ENCODE measurements at regions not wholly inside any gene's neighbourhood (a gene's known extent, or its start where the extent isn't known, plus 50 kb on each side); places are given as distances from the start of the nearest gene placed in this dataset.

DNA sequence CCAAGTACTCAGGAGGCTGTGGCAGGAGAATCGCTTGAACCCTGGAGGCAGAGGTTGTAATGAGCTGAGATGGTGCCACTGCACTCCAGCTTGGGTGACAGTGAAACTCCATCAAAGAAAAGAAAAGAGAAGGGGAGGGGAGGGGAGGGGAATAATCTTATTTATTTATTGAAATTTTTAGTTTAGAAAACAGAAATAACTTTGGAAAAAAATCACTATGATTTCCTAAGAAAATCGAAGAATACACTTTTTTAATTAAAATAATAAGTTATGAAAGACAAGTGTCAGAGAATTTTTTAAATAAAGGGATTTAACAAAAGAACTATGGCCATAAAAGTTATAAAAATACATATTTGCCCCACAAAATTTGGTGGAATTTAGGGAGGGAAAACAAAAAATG, 836.9 kb upstream of the HS3ST1 start:
- DNase-seq: no peak

DNA sequence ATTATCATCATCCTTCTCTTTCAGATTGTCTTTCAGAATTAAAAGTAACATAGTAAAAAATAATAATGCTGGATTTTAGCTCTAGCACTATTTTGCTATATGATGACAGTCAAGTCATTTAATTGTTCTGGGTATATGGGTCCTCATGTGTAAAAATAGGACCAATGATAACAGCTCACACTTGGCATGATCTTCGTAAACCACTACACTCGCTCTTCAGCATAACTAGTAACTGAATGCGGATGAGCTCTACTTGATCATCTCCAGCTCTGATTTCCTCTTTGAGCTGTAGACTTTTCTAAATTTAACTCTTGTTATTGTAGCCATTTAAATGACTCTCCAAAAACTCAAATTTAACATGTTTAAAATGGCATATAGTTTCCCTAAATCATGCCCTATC, 831.8 kb upstream of the HS3ST1 start:
- DNase-seq: no peak

DNA sequence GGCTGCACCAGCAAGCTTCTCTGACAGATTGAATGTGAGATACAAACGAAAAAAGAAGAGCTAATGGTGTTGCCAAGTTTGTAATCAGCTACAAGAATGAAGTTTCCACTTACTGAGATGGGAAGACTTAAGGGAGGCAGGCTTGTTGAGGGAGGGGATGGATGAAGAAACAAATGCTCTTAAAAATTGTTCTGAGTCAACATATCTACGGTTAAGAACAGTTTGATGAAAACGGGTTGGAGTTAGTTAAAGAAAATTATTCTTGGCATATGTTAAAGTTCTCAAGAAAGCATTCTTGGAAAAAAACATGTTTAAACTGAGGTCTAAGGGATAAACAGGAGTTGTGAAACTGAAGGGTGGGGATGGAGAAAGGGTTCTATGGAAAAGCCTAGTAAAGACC, 816.3 kb upstream of the HS3ST1 start:
- no peak for DNase-seq

DNA sequence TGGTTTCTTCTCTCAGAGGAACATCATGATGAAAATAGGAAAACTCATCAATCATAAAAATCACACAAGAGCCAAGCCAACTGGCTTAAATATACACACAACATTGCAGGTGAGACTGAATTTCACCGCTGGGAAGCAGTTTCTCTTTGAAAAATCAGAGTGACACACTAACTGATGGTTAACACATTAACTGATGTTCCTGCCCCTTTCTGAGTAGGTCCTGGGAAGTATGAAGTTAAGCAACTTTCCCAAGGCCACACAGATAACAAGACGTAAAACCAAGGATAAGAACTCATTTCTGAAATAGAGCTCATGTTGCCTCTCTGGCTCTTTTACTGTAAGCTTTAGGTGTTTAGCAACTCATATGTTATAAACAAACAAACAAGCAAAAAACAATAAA, 813.7 kb upstream of the HS3ST1 start:
- DNase-seq: no peak

DNA sequence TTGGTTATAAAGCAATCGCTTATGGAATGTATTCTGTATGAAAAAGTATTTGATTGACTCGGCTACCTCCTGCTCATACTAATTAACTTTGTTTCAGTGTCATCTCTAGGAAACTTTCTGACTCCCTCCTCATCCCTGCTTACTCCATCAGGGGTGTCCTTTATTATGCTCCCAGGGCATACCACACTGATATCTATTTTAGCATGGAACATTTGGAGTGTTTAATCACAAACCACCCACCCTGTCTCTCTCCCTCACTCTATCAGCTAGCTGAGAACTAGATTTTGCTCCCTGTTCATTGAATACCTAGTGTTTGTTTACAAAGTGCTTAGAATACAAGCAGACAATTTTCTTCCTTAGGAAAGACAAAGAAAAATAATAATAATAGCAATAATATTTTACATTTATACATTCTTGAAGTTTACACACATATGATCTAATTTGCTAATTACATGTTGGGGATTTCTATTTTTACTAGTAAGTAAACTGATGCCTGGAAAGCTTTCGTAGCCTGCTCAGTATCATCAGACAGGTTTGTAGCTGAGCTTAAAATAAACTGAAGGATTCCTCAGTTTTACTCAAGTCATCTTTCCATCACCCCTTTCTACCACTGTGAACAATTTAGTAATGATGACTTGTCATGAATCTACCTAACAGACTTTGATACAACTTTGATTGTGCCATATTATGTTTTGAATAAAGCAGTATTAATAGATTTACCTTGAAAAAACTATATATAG, 811.4 kb upstream of the HS3ST1 start:
- DNase-seq: no peak

DNA sequence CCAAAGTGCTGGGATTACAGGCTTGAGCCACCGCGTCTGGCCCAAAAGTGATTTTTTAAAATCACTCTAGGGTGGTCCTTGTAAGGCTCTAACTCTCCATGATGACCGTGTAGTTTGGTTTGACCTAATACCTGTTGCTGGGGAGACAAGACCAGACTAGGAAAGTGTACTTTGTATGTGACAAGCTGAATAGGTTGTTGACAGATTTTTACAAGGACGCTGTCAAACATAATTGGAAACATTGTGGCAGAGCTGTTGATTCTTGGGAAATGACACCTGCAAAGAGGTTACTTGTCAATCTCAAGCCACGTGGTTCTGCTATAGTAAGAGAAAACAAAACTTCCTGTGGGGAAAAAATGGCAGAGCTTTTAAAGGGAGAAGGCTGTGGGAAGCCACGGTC, 802.4 kb upstream of the HS3ST1 start:
- no peak for DNase-seq

DNA sequence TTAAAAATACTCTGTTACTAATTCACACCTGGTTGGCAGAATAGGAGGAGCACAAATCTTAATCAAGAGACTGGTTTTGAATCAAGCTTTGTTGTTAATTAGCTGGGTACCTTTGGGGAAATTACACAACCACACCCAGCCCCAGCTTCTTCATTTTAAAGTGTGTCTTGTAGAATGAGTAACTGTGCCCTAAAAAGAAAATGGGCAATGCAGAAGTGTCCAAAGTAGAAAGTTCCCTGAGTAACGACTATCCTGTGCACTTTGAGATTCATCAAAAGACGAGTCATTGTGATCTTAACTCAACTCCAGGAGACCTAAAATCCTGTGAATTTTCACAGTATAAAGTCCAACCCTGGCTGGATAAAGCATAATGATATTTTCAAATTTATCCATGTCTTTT, 792.3 kb upstream of the HS3ST1 start:
- DNase-seq: no peak

DNA sequence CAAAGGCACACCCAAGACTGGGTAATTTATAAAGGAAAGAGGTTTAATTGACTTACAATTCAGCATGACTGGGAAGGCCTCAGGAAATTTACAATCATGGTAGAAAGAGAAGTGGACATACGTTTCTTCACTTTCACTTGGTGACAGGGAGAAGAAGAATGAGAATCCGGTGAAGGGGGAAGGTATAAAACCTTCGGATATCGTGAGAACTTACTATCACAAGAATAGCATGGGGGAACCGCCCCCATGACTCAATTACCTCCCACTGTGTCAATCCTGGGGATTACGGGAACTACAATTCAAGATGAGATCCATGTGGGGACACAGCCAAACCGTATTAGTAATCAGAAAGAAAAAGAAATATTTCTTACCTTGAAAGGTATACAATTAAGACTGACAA, 782.9 kb upstream of the HS3ST1 start:
- no peak for DNase-seq

DNA sequence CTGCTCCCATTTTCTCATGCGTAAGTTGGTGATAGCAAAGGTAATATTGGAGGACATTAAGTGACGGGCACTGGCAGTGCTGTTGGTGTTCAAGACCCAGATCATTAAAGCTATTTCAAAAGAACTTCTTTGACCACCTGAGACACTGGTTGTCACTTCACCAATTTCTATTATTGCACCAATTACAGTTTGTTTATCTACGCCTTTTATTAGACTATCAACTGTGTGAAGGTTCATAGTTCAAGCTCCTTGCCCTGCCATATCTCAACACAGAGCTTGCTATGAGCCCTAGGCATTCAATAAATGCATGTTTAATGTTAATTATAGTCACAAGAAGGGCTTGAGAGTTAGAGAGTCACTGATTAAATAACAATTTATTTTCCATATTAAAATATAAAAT, 778.7 kb upstream of the HS3ST1 start:
- no peak for DNase-seq

DNA sequence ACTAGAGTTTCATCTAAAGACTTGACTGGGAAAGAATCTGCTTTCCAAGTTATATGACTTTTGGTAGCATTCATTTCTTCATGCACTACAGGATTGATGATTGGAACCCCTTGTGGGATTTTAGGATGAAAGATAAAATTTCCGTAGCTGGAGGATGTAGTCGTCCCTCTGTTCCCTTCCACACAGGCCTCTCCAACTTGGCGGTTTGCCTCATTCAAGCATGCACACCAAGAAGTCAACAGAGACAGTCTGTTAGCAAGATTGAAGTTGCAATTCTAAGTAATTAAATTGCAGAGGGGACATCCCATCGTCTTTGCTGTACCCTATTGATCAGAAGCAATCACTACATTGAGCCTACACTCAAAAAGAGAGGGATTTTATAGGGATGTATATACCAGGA, 777.4 kb upstream of the HS3ST1 start:
- no peak for DNase-seq

DNA sequence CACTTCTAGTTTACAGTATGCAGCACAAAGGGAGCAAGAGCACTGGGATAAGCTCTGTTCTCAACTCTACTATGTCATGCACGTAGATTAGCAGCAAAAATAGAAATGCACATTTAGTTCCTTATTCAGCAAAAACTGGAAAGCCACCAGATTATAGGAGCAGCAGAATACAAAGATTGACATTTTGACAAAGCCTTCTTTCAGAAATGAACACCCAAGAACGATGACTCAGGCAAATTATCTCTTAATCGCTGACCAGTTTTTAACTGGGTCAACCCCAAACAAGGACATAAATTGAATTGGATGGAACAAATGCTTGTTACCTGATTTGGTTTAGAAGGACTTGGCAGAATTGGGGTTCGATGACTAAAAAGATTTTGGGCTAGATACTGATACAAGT, 775.3 kb upstream of the HS3ST1 start:
- DNase-seq: no peak

DNA sequence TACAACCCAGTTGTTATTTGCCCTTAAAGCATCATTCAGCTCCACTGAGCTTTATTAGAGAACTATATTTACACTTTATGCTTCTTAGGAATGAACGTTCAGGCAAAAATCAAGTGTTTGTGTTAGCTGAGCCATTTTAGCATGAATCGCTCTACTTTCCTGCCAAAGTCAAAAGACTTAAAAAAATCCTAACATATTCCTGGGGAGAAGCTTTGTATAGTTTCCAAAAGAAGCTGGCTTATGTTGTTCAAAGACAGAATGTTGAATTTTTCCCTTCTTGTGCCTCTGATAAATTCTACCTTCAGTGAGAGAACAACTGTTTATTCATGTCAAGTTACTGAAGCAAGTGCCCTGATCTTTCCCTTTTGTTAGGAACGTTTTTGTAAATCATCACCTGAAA, 771.5 kb upstream of the HS3ST1 start:
- no peak for DNase-seq

DNA sequence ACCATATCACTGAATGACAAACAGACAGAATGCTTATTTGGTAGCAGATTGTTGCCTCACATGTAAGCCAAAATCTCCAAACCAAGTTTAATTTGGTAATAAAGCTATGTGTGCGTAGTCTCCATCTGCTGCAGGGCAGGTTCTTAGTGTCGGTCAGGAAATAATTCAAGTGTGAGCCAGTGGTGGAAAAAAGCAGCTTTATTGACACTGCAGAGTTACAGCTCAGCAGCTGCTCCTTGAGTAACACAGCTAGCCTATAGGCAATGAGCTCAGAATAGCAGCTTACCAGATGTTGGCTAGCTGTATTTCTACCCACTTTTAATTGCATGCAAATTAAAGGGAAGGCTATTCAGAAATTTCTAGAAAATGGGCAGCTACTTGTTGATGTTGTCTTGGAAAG, 757.8 kb upstream of the HS3ST1 start:
- no peak for DNase-seq

DNA sequence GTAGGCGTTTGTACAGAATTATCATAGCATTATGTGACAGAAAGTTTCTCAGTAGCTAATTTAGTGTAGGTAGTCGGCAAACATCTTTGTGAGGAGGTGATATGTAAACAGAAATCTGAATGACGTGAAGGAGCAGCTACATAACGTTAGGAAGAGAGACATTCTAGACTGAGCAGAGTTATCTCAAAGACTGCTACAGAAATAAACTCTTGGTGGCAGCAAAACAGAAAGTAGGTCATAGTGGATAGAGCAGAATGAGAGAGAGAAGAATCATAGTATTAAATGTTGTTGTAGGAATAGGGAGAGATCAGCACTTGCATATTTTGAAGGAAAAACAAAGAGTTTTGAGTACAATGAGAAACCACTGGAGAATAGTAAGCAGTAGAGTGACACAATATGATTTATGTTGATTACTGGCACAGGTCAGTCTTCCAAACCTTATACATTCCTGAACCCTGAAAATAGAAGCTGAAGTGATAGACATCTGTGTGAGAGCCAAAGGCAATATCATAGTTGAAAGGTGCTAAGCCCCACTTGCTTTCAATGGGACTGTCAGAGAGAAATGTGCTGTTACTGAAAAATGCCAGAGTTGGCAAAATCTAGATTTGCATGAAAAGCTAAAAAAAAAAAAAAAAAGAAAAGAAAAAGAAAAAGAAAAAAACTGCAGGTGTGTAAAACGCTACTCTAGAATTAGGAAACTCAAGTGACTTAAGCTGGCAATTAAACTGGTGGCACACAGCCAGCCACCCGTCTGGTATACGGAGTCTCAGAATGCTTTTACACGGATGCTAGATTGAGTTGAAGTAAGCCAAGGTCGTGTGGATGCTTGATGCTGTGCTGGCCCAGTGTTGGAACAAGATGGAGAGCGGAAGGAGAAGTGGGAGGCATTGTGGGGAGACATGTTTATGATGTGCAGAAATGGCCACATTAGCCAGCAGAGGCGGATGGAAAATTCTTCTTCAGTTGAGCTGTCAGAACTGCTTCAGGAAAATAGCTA, 750.2 kb upstream of the HS3ST1 start:
- DNase-seq: no peak

DNA sequence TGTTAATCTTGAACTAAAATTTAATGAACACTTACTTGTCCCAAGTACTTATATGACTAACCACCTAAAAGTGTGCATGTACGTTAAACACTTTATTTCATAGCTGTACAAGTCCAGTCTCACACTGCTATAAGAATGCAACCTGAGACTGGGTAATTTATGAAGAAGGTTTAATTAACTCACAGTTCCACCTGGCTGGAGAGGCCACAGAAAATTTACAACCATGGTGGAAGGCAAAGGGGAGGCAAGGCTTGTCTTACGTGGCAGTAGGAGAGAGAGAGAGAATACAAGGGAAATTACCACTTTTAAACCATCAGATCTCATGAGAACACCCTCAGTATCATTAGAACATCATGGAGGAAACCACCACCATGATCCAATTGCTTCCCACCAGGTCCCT, 748.7 kb upstream of the HS3ST1 start:
- DNase-seq: no peak

DNA sequence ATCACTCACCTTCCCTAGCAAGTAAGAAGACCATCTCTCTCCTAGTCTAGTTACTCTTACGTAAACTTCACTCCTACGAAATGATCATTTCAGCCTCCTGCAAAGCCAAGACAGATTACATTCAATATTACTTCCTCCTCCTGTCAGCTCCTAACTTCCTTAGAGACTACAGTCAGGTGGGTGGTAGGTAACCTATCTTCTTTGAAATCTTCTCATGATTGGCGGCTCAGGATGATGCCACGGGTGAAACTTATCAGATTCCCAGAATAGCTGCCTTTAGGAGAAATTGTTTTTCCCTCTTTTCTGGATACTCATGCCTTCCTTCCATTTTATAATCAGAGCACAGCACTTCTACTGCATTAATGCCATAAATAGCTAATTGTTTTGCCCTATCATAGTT, 744.8 kb upstream of the HS3ST1 start:
- DNase-seq: no peak

DNA sequence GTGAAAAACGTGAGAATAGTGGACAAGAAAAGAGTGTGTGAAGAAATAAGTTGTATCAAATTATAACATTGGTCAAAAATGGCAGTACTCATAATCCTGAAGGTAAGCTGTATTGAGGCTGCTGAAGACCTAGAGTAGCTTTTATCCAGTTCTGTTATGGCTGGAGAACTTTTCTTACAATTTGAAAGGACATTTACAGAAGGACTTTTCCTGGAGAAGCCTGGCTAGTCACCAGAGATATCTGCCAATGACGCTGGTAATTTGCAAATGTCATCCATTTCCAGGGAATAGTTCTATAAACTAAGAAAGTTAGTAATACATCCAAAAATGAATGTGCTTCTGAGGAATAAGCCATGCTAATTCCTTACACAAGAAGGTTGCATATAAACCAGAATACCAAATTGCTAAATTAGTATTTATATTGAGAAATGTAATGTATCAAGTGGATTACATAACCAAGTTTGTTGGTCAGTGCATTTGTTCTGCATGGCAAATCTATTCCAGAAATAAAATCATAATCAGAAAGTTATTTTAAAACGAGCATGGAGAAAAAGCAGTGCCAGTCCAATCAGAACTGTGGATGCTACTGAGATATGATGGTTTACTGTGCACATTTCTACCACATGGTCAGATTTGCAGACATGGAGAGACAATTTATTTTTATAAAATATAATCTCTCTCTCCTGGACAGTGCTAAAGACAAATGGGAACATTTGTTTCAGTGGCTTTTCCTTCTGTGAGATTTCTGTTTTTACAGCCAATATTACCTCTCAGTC, 743.7 kb upstream of the HS3ST1 start:
- no peak for DNase-seq

DNA sequence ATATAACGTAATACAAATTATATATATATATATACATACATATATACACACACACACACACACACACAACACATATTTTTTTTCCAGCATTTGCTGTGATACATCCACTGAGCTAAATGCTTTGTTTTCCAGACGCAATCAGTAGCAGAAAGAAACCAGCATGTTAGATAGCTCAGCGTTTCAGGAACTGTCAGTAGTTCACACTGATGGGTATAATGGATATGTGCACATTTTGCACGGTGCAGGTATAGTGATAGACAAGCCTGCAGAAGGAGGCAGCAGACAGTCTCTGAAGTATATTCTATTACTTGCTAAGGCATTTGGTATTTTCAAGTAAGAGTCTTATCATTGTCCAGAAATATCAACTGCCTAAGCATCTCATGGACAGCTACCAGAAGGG, 741.6 kb upstream of the HS3ST1 start:
- no peak for DNase-seq

DNA sequence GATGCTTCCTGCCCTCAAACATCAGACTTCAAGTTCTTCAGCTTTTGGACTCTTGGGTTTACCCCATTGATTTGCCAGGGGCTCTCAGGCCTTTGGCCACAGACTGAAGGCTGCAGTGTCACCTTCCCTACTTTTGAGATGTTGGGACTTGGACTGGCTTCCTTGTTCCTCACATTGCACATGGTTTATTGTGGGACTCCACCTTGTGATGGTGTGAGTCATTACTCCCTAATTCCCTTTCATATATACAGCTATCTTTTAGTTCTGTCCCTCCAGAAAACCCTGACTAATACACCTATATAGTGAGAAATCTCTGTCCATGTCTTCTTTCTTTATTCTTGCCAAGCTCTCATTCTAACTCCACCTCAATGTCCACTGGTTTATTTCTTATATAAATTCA, 736.9 kb upstream of the HS3ST1 start:
- no peak for DNase-seq

DNA sequence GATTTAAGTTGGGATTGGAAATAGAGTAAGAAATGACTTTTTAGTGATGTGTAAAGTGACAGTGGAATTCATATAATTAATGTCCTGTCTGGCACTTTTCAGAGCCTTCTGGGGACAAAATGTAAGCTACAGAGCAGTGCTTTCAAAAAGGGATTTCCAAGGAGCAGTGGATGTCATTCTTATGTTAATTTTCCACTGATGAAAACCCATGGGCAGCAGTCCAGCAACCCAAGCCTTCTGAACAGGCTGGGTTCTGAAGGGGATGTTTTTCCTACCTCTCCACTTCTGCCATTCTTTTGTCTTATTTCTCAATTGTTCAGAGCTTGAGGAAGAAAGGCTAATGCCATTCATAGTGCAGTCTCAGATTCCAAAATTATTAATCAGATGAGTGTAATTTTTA, 717.6 kb upstream of the HS3ST1 start:
- no peak for DNase-seq

DNA sequence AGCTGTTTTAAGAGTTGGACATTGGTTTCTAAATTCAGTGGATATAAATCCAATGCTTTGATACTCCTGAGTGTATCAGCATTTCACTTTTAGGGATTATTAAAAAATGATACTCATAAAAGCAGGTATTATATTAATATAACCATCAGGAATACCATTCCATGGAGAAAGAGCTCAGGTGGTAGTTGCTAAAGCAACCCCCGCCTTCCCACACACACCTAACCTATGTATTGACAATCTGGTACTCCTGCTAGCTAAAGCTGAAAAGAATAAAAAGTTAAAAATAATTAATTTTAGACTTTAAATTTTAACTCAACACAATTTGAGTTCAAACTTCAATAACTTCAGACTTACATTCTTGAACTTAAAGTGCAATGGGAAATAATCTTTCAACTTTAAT, 717.1 kb upstream of the HS3ST1 start:
- no peak for DNase-seq

DNA sequence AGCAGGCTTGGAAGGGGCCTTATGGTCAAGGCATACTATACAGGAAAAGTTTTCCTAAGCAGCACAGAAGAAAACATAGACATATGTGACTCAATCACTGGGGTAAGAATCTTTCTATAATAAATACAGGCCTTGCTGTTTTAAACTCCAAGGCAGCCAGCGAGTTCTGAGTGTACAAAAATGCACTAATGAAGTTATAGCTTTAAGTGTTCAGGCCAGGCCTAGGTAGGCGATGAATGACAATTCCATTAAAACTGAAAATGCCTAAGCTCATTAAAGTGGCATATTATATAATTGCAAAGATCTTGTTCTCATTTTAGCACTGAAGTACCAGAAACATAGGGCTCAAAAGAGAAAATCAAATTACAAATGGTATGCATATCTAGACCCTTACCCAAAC, 716.4 kb upstream of the HS3ST1 start:
- DNase-seq: no peak

DNA sequence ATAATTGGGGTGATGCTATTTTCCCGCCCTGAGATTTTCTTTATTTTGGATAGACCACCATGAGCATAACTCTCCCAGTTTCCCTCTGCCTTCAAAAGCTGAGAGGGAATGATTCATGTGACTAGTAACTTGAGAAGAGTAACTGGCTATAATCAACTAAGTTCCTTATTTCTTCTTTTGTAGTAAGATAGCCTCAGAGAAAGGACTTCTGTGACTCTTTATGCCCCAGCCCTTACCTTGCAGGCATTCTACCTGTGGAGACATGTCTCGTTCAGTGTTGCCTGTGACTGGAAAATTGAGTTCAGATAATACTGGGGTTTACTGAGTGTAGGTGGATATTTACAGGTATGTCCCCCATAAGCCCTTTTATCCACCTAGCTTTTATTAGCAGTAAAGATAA, 715.4 kb upstream of the HS3ST1 start:
- DNase-seq: no peak

DNA sequence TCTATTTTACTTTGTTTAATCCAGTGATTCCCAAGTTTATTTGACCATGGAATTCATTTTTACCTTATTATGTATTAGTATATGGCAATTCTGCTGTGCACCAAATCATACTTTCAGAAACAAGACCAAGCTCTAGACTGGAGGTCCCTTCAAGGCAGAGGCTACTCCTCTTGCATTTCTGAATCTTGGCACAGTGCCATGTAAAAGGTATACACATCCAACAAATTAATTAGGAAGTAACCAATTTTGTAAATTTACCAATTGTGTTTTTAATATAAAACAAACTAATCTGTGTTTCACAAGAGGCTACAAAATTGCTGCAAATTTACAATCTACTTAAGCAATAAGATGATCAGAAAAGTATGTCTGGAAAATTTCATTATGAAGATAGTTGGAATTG, 712.2 kb upstream of the HS3ST1 start:
- no peak for DNase-seq
